Astrocyte of the spinal cord (primary cell): ENCODE measurements at regions not wholly inside any gene's neighbourhood (a gene's known extent, or its start where the extent isn't known, plus 50 kb on each side); places are given as distances from the start of the nearest gene placed in this dataset.

Source experiments
- DNase-seq: peaks from one replicate; pipeline ENCODE4 v3.0.0; 2011; ENCODE audit warnings: low read depth, low spot score
- H3K4me3 ChIP-seq: 2 replicates; pipeline ENCODE4 v1.5.1; 2011; ENCODE audit warnings: low read depth, mild to moderate bottlenecking, low read length, moderate library complexity
- CTCF ChIP-seq: IDR thresholded peaks from 2 replicates; pipeline ENCODE4 v1.5.1; 2012; ENCODE audit warnings: low read depth, mild to moderate bottlenecking, low read length, inconsistent platforms
- in situ Hi-C: cut with HindIII; loops from 2 replicates; pipeline ENCODE4 v1.10.0; 2017; ENCODE audit warnings: low sequenced_read_pairs

GRCh38 chr1:59103457-59103856, 193.4 kb upstream of the FGGY start:
- H3K4me3 ChIP-seq, result no peak overlapping the region
- DNase-seq, result no peak
- no peak for TF ChIP-seq CTCF
- in situ Hi-C loops, result no loop called here

GRCh38 chr1:59104191-59104760, 192.6 kb upstream of the FGGY start:
- in situ Hi-C loops, result no loop called here
- DNase-seq, result no peak
- TF ChIP-seq CTCF, result no peak
- no peak overlapping the region for H3K4me3 ChIP-seq

GRCh38 chr1:59105548-59106507, 191.1 kb upstream of the FGGY start:
- TF ChIP-seq CTCF, result no peak
- DNase-seq, result no peak
- H3K4me3 ChIP-seq, result no peak overlapping the region
- in situ Hi-C loops, result no loop called here

- no peak for DNase-seq
- in situ Hi-C loops, result no loop called here
- TF ChIP-seq CTCF, result no peak
- H3K4me3 ChIP-seq, result no peak overlapping the region
Measured at GRCh38 chr1:59107516-59107915, 189.4 kb upstream of the FGGY start.

GRCh38 chr1:59107916-59108315, 189.0 kb upstream of the FGGY start:
- DNase-seq, result no peak
- in situ Hi-C loops, result no loop called here
- no peak for TF ChIP-seq CTCF
- no peak overlapping the region for H3K4me3 ChIP-seq

- no peak overlapping the region for H3K4me3 ChIP-seq
- no peak for TF ChIP-seq CTCF
- in situ Hi-C loops, result no loop called here
- no peak for DNase-seq
Measured at GRCh38 chr1:59108481-59109317, 188.2 kb upstream of the FGGY start.
